Activated CD8-positive, alpha-beta T cell treated with anti-CD3 and anti-CD28 coated beads, Interleukin-2, amount 10 ng/mL, durations not matched to agents 7 days and 5 days (primary cell): ENCODE measurements at regions not wholly inside any gene's neighbourhood (a gene's known extent, or its start where the extent isn't known, plus 50 kb on each side); places are given as distances from the start of the nearest gene placed in this dataset.

Experiments
- ATAC-seq: fragments of 150-1000 bp; cut with Tn5 transposase; one replicate; pipeline ENCODE4 v1.10.0; 2021; ENCODE audit warnings: moderate library complexity
- CTCF ChIA-PET: fragments of 350-600 bp; sonication (Branson Sonifier 250); formaldehyde crosslinking; loops from one replicate; lab custom pipeline; 2021; ENCODE audit warnings: antibody characterized with exemption; lab: Charles Lee
- POLR2A ChIA-PET: fragments of 350-600 bp; sonication (Branson Sonifier 250); formaldehyde crosslinking; loops from one replicate; lab custom pipeline; 2021; ENCODE audit warnings: antibody characterized with exemption; lab: Charles Lee
- DNase-seq: peaks from one replicate; pipeline ENCODE4 v3.0.0-alpha.2; 2020
- H3K27ac Mint-ChIP-seq: one replicate; pipeline ENCODE4 v1.8.0; 2021; ENCODE audit warnings: mild to moderate bottlenecking, mixed read lengths
- H3K27me3 Mint-ChIP-seq: one replicate; pipeline ENCODE4 v1.8.0; 2021; ENCODE audit warnings: low read depth, mixed read lengths
- H3K36me3 Mint-ChIP-seq: one replicate; pipeline ENCODE4 v1.8.0; 2021; ENCODE audit warnings: low read depth, mixed read lengths
- H3K4me1 Mint-ChIP-seq: one replicate; pipeline ENCODE4 v1.8.0; 2021; ENCODE audit warnings: low read depth, mixed read lengths
- H3K4me3 Mint-ChIP-seq: one replicate; pipeline ENCODE4 v1.8.0; 2021; ENCODE audit warnings: mild to moderate bottlenecking, mixed read lengths
- H3K9me3 Mint-ChIP-seq: one replicate; pipeline ENCODE4 v1.8.0; 2022; ENCODE audit warnings: mixed read lengths; ENCODE audit not compliant: insufficient read depth

DNA sequence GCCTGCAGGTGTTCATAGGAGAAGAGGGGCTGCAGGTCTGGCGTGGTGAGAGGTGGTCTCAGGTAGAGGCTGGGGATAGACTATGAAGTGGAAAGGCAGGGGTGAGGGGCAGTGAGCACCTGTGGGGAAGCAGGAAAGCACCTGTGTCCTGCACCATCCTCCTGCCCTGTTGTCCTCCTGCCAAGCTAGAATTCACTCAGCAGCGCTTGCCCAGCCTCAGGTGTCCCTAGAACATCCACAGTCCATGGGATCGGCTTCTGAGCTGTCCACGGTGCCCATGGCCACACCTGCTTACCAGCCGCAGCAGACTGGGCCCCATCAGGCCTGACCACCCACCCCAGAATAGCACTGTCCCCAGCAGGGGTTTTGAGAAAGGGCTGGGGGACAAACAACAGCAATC, 456.2 kb upstream of the SULF2 start:
- Mint-ChIP-seq H3K4me3 (no peak overlapping the region), H3K36me3 (no peaks in the 10 kb centered on the region), H3K27ac (no peak overlapping the region), H3K27me3 (no peaks in the 10 kb centered on the region), H3K9me3 (no peaks in the 10 kb centered on the region), H3K4me1 (no peaks in the 10 kb centered on the region)
- ATAC-seq = no peak
- no peak for DNase-seq
- ChIA-PET CTCF (no interaction called here), POLR2A (no interaction called here)

GRCh38 chr20:48238781-48239180, 453.5 kb upstream of the SULF2 start:
- Mint-ChIP-seq H3K9me3 (no peaks in the 10 kb centered on the region), H3K36me3 (no peaks in the 10 kb centered on the region), H3K27me3 (no peaks in the 10 kb centered on the region), H3K27ac (no peak overlapping the region), H3K4me3 (no peak overlapping the region), H3K4me1 (no peaks in the 10 kb centered on the region)
- ATAC-seq = no peak
- POLR2A ChIA-PET = no interaction called here
- CTCF ChIA-PET = interaction anchor here (0.8 kb wide), 1 partner anchor 24 kb away, joined by 3 read pairs; no protein-coding TSS in a partner anchor
- no peak for DNase-seq

- Mint-ChIP-seq H3K36me3 (no peaks in the 10 kb centered on the region), H3K27me3 (no peaks in the 10 kb centered on the region), H3K27ac (no peak overlapping the region), H3K9me3 (no peaks in the 10 kb centered on the region), H3K4me1 (no peaks in the 10 kb centered on the region), H3K4me3 (no peak overlapping the region)
- DNase-seq (no peak), ATAC-seq (no peak)
- ChIA-PET CTCF (no interaction called here), POLR2A (no interaction called here)
Observed at GRCh38 chr20:48238326-48238725, 453.0 kb upstream of the SULF2 start.

DNA sequence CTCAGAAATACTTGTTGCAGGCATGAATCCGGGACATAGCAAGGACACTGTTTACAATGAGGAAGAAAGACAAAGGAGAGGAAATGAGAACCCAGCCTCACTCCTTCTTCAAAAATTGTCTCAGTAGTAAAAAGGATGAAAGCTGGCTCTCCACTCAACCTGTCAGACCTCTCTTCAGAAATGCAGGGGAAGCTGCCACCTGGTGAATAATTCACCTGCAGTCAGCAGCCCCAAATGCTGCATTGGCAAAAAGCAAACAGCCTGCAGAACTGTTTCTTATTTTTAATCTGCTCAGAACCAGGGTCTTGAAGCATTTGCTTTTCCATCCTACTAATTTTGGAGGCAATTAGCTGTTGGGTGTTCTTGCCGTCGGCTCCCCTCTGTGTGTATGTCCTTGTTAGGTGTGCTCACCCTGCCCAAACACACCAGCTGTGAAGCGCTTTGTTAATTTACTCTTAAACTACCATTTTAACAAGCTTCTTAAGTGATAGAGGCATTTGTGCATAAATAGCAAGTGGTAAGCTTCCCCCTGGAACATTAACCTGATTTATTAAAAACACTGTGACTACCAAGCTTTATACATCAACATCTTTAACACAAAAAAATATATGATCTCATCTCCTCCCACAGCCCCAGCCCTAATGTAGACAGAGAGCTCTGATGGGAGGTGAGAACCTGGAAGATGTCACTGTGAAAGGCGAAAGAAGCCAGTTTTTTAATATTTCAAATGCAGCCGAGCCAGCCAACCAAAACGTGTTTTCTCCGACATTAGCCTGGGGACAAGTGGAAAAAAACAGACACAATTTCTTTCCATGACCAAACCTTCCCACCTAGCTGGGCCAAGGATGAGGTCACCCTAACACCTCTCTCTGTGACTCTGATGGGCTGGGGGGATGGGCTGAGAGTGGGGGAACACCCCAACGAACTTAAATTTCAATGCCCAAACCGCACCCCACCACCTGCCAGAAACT, 451.0 kb upstream of the SULF2 start:
- Mint-ChIP-seq H3K27me3 (no peaks in the 10 kb centered on the region), H3K9me3 (peaks cover 9% of the 10 kb centered on the region), H3K27ac (no peak overlapping the region), H3K4me1 (peaks cover 4% of the 10 kb centered on the region), H3K36me3 (no peaks in the 10 kb centered on the region), H3K4me3 (no peak overlapping the region)
- ATAC-seq (no peak), DNase-seq (no peak)
- CTCF ChIA-PET = interaction anchor here (0.9 kb wide), 1 partner anchor 384 kb away, joined by 3 read pairs; no protein-coding TSS in a partner anchor
- POLR2A ChIA-PET = no interaction called here

GRCh38 chr20:48234951-48235350, 449.7 kb upstream of the SULF2 start:
- H3K27me3 Mint-ChIP-seq = no peaks in the 10 kb centered on the region
- DNase-seq = no peak
- H3K27ac Mint-ChIP-seq = no peak overlapping the region
- H3K36me3 Mint-ChIP-seq = no peaks in the 10 kb centered on the region
- ChIA-PET POLR2A (no interaction called here), CTCF (no interaction called here)
- ATAC-seq = no peak
- H3K9me3 Mint-ChIP-seq = peaks cover 14% of the 10 kb centered on the region
- no peak overlapping the region for H3K4me3 Mint-ChIP-seq
- peaks cover 4% of the 10 kb centered on the region for H3K4me1 Mint-ChIP-seq

- Mint-ChIP-seq H3K27me3 (no peaks in the 10 kb centered on the region), H3K36me3 (no peaks in the 10 kb centered on the region), H3K27ac (no peak overlapping the region), H3K9me3 (peaks cover 14% of the 10 kb centered on the region), H3K4me3 (no peak overlapping the region), H3K4me1 (peaks cover 4% of the 10 kb centered on the region)
- no peak for DNase-seq
- POLR2A ChIA-PET = no interaction called here
- no peak for ATAC-seq
- CTCF ChIA-PET = no interaction called here
Observed at GRCh38 chr20:48231253-48231930, 446.1 kb upstream of the SULF2 start.

GRCh38 chr20:48230216-48230615, 444.9 kb upstream of the SULF2 start:
- Mint-ChIP-seq H3K36me3 (no peaks in the 10 kb centered on the region), H3K27ac (no peak overlapping the region), H3K4me3 (no peak overlapping the region), H3K9me3 (peaks cover 14% of the 10 kb centered on the region), H3K4me1 (peaks cover 5% of the 10 kb centered on the region), H3K27me3 (no peaks in the 10 kb centered on the region)
- no peak for ATAC-seq
- ChIA-PET CTCF (no interaction called here), POLR2A (interaction anchor here (0.9 kb wide), 1 partner anchor 10 kb away, joined by 3 read pairs; no protein-coding TSS in a partner anchor)
- no peak for DNase-seq

- DNase-seq = no peak
- Mint-ChIP-seq H3K27me3 (no peaks in the 10 kb centered on the region), H3K4me1 (peaks cover 4% of the 10 kb centered on the region), H3K9me3 (peaks cover 14% of the 10 kb centered on the region), H3K36me3 (no peaks in the 10 kb centered on the region), H3K27ac (no peak overlapping the region), H3K4me3 (no peak overlapping the region)
- no peak for ATAC-seq
- POLR2A ChIA-PET = no interaction called here
- CTCF ChIA-PET = no interaction called here
Observed at GRCh38 chr20:48227381-48227780, 442.1 kb upstream of the SULF2 start.

- Mint-ChIP-seq H3K9me3 (peaks cover 8% of the 10 kb centered on the region), H3K4me3 (no peak overlapping the region), H3K4me1 (peaks cover 4% of the 10 kb centered on the region), H3K36me3 (no peaks in the 10 kb centered on the region), H3K27ac (no peak overlapping the region), H3K27me3 (no peaks in the 10 kb centered on the region)
- DNase-seq (no peak), ATAC-seq (no peak)
- CTCF ChIA-PET = no interaction called here
- POLR2A ChIA-PET = no interaction called here
Observed at GRCh38 chr20:48226642-48227041, 441.4 kb upstream of the SULF2 start.

- peaks cover 4% of the 10 kb centered on the region for H3K4me1 Mint-ChIP-seq
- ChIA-PET POLR2A (no interaction called here), CTCF (no interaction called here)
- H3K27ac Mint-ChIP-seq = no peak overlapping the region
- no peak for DNase-seq
- ATAC-seq = no peak
- H3K9me3 Mint-ChIP-seq = no peaks in the 10 kb centered on the region
- no peak overlapping the region for H3K4me3 Mint-ChIP-seq
- H3K27me3 Mint-ChIP-seq = no peaks in the 10 kb centered on the region
- no peaks in the 10 kb centered on the region for H3K36me3 Mint-ChIP-seq
Observed at GRCh38 chr20:48224533-48225050, 439.3 kb upstream of the SULF2 start.

DNA sequence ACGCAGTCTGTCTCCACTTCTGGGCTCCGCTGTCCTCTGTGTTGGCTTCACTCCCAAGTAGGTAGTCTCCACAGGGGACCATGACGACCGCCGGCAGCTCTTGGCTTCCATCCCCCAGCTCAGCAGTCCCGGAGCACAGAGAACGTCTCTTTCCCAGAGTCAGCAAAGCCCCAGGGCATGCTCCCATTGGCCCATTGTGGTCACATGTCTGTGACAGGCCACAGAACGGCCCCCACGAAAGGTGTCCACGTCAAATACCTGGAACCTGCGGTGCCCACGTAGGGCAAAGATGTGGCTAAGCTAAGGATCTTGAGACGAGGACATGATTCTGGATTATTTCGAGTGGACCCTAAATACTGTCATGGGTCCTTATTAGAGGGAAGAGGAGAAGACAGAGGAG, 438.4 kb upstream of the SULF2 start:
- Mint-ChIP-seq H3K4me1 (peaks cover 4% of the 10 kb centered on the region), H3K27ac (no peak overlapping the region), H3K9me3 (no peaks in the 10 kb centered on the region), H3K27me3 (no peaks in the 10 kb centered on the region), H3K4me3 (no peak overlapping the region), H3K36me3 (no peaks in the 10 kb centered on the region)
- ChIA-PET CTCF (no interaction called here), POLR2A (no interaction called here)
- DNase-seq (no peak), ATAC-seq (no peak)

DNA sequence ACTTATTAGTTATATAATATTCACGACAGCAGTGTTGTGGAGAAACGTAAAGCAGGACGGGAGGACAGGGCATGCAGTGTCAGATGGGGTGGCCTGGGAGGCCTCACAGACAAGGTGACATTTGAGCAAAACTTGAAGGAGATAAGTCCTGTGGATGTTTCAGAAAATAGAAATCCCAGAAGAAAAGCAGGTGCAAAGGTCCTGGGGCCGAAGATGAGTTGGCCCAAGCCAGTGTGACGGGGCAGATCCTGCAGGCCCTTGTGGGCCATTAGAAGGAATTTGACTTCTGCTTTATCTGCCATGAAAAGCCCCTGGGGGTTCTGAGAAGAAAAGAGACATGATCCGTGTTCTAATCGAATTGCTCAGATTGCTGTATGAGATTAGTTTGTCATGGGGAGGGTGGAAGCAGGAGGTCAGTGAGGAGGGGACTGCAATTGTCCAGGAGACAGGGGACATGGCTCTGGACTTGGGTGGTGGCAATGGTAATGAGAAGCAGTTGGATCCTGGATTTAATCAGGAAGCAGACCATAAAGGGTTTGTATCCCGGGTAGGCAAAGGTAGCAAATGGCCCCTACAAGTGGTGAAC, 437.4 kb upstream of the SULF2 start:
- ATAC-seq = no peak
- no peak for DNase-seq
- H3K36me3 Mint-ChIP-seq = no peaks in the 10 kb centered on the region
- POLR2A ChIA-PET = no interaction called here
- peaks cover 4% of the 10 kb centered on the region for H3K4me1 Mint-ChIP-seq
- no peak overlapping the region for H3K4me3 Mint-ChIP-seq
- CTCF ChIA-PET = no interaction called here
- H3K27ac Mint-ChIP-seq = no peak overlapping the region
- no peaks in the 10 kb centered on the region for H3K9me3 Mint-ChIP-seq
- H3K27me3 Mint-ChIP-seq = no peaks in the 10 kb centered on the region
